H54 (cell line): ENCODE measurements at regions not wholly inside any gene's neighbourhood (a gene's known extent, or its start where the extent isn't known, plus 50 kb on each side); places are given as distances from the start of the nearest gene placed in this dataset.
"Not testable (repeated sequence)": the region's sequence is repeated elsewhere in the genome, so short reads cannot be mapped to it uniquely, and the experiment has no call there.

Experiments used
- DNase-seq: peaks from one replicate; pipeline ENCODE4 v3.0.0; 2011; ENCODE audit warnings: low spot score, mixed read lengths; ENCODE audit not compliant: insufficient read length
- FAIRE-seq: peaks from 3 replicates; lab custom pipeline; 2011; peaks lifted over from hg19 to GRCh38; lab: Jason Lieb, UNC
- POLR2A ChIP-seq: IDR thresholded peaks from 2 replicates; pipeline ENCODE4 v1.6.1; 2011; ENCODE audit warnings: low read depth, mild to moderate bottlenecking, low read length

- FAIRE-seq (no peak), DNase-seq (no peak)
- TF ChIP-seq POLR2A: no peak
These were observed 692.9 kb downstream of the MTRR start for GRCh38 chr5:8561854-8562253.

- FAIRE-seq, DNase-seq: not testable (repeated sequence)
These were observed 694.6 kb downstream of the MTRR start for GRCh38 chr5:8563540-8563939.

- no peak for FAIRE-seq
- no peak for DNase-seq
- TF ChIP-seq POLR2A: no peak
These were observed 699.9 kb downstream of the MTRR start for GRCh38 chr5:8568858-8569257.

GRCh38 chr5:8570528-8570927 lies 701.6 kb downstream of the MTRR start:
- FAIRE-seq (no peak), DNase-seq (no peak)
- TF ChIP-seq POLR2A: no peak

GRCh38 chr5:8576178-8576577 lies 707.2 kb downstream of the MTRR start:
- no peak for FAIRE-seq

GRCh38 chr5:8577792-8578191 lies 708.8 kb downstream of the MTRR start:
- FAIRE-seq (no peak), DNase-seq (no peak)
- TF ChIP-seq POLR2A: no peak

More at GRCh38 chr5:8576178-8576577, 707.2 kb downstream of the MTRR start:
- DNase-seq: no peak
- TF ChIP-seq POLR2A: no peak

- TF ChIP-seq POLR2A: no peak
- no peak for FAIRE-seq
- DNase-seq: no peak
These were observed 711.4 kb downstream of the MTRR start for GRCh38 chr5:8580298-8580697.

- DNase-seq (no peak), FAIRE-seq (no peak)
- TF ChIP-seq POLR2A: no peak
These were observed 712.1 kb downstream of the MTRR start for GRCh38 chr5:8581047-8581446.

- no peak for FAIRE-seq
- DNase-seq: no peak
- no peak for TF ChIP-seq POLR2A
These were observed 716.5 kb downstream of the MTRR start for GRCh38 chr5:8585230-8586018.

- no peak for FAIRE-seq
- DNase-seq: no peak
- no peak for TF ChIP-seq POLR2A
These were observed 722.0 kb downstream of the MTRR start for GRCh38 chr5:8590959-8591358.

GRCh38 chr5:8598356-8598755 lies 729.4 kb downstream of the MTRR start:
- no peak for FAIRE-seq
- DNase-seq: no peak

GRCh38 chr5:8598996-8599395 lies 730.0 kb downstream of the MTRR start:
- DNase-seq: no peak
- no peak for FAIRE-seq
- TF ChIP-seq POLR2A: no peak

More at GRCh38 chr5:8598356-8598755, 729.4 kb downstream of the MTRR start:
- TF ChIP-seq POLR2A: no peak

GRCh38 chr5:8600843-8601242 lies 731.9 kb downstream of the MTRR start:
- DNase-seq: no peak
- FAIRE-seq: no peak
- TF ChIP-seq POLR2A: no peak

- DNase-seq (no peak), FAIRE-seq (no peak)
- no peak for TF ChIP-seq POLR2A
These were observed 732.9 kb downstream of the MTRR start for GRCh38 chr5:8601831-8602354.

GRCh38 chr5:8606231-8606630 lies 737.3 kb downstream of the MTRR start:
- DNase-seq (no peak), FAIRE-seq (no peak)
- TF ChIP-seq POLR2A: no peak
